B cell (primary cell): ENCODE measurements at regions not wholly inside any gene's neighbourhood (a gene's known extent, or its start where the extent isn't known, plus 50 kb on each side); places are given as distances from the start of the nearest gene placed in this dataset.

Experiments used
- ATAC-seq: fragments of 200-7000 bp; cut with Tn5 transposase; one replicate; pipeline ENCODE4 v1.10.0; 2021; ENCODE audit warnings: low read depth, mild to moderate bottlenecking, moderate number of reproducible peaks, moderate library complexity
- CTCF ChIA-PET: fragments of 350-600 bp; sonication (Branson Sonifier 250); formaldehyde crosslinking; loops from one replicate; lab custom pipeline; 2021; ENCODE audit warnings: antibody characterized with exemption, inconsistent platforms; lab: Charles Lee
- POLR2A ChIA-PET: fragments of 350-600 bp; sonication (Branson Sonifier 250); formaldehyde crosslinking; loops from one replicate; lab custom pipeline; 2021; ENCODE audit warnings: antibody characterized with exemption; lab: Charles Lee
- DNase-seq: peaks from one replicate; pipeline ENCODE4 v3.0.0; 2013
- H2AFZ ChIP-seq: 2 replicates; pipeline ENCODE4 v1.6.1; 2012; ENCODE audit warnings: mild to moderate bottlenecking, low read depth, low read length; ENCODE audit not compliant: insufficient read depth, poor library complexity, severe bottlenecking
- H3K27ac ChIP-seq, 2 donors: 1 replicate in 1 of 2; 2 replicates in 1 of 2; pipeline ENCODE4 v1.5.1; 2012 to 2013; ENCODE audit warnings: low read length in 2 of 2, mild to moderate bottlenecking in 2 of 2, moderate library complexity in 1 of 2
- H3K27me3 ChIP-seq, 4 experiments: fragments of 200-600 bp in 1 of 4; sonication (generic) in 1 of 4; replicated peaks in 1 of 4; 1 replicate in 2 of 4; 2 replicates in 2 of 4; pipeline versions ENCODE4 v1.6.1 to v1.7.0; 2013 to 2016; ENCODE audit warnings: low read length in 3 of 4, mild to moderate bottlenecking in 2 of 4, mixed read lengths in 1 of 4, moderate library complexity in 1 of 4; ENCODE audit not compliant: insufficient read depth in 4 of 4, control insufficient read depth in 3 of 4; ENCODE audit errors: control extremely low read depth in 1 of 4
- H3K36me3 ChIP-seq, 2 experiments: replicated peaks in 1 of 2; 1 replicate in 1 of 2; 2 replicates in 1 of 2; pipeline versions ENCODE4 v1.6.1 to v1.7.1; 2013; ENCODE audit warnings: low read length in 1 of 2; ENCODE audit not compliant: insufficient read depth in 2 of 2, control insufficient read depth in 1 of 2; ENCODE audit errors: control extremely low read depth in 1 of 2, extremely low read depth in 1 of 2
- H3K4me1 ChIP-seq, 2 donors: fragments of 200-600 bp in 1 of 2; sonication (generic) in 1 of 2; 1 replicate in 1 of 2; 2 replicates in 1 of 2; pipeline versions ENCODE4 v1.5.1 to v1.6.1; 2013 to 2017; ENCODE audit warnings: low read length in 2 of 2; ENCODE audit not compliant: control insufficient read depth in 2 of 2, insufficient read depth in 2 of 2
- H3K4me2 ChIP-seq: replicated peaks from 2 replicates; pipeline ENCODE3; 2012; ENCODE audit warnings: mild to moderate bottlenecking, low read depth, low read length; ENCODE audit not compliant: poor library complexity, severe bottlenecking
- H3K4me3 ChIP-seq, 5 experiments: fragments of 200-600 bp in 1 of 5; sonication (generic) in 1 of 5; 1 replicate in 3 of 5; 2 replicates in 2 of 5; pipeline versions ENCODE4 v1.5.1 to v1.7.0; 2011 to 2016; ENCODE audit warnings: low read length in 4 of 5, mild to moderate bottlenecking in 4 of 5, low read depth in 2 of 5, control low read depth in 1 of 5, moderate library complexity in 1 of 5; ENCODE audit not compliant: insufficient read depth in 1 of 5; ENCODE audit errors: control extremely low read depth in 1 of 5, extremely low read depth in 1 of 5
- H3K79me2 ChIP-seq: fragments of 200-600 bp; sonication (generic); one replicate; pipeline ENCODE4 v1.6.0; 2016; ENCODE audit warnings: low read length; ENCODE audit not compliant: control insufficient read depth, insufficient read depth
- H3K9ac ChIP-seq: fragments of 200-600 bp; sonication (generic); 2 replicates; pipeline ENCODE4 v1.6.1; 2017; ENCODE audit warnings: mild to moderate bottlenecking, low read length, moderate library complexity
- H3K9me3 ChIP-seq, 3 donors: one replicate each; pipeline versions ENCODE4 v1.6.1 to v1.7.1; 2013; ENCODE audit warnings: low read length in 2 of 3; ENCODE audit not compliant: control insufficient read depth in 2 of 3, insufficient read depth in 1 of 3; ENCODE audit errors: control extremely low read depth in 1 of 3
- H4K20me1 ChIP-seq: 2 replicates; pipeline ENCODE4 v1.6.0; 2012; ENCODE audit warnings: mild to moderate bottlenecking, low read length; ENCODE audit not compliant: insufficient read depth, control insufficient read depth, poor library complexity, severe bottlenecking
- H3K27ac Mint-ChIP-seq: one replicate; pipeline ENCODE4 v1.8.0; 2021; ENCODE audit warnings: mixed read lengths
- H3K27me3 Mint-ChIP-seq: one replicate; pipeline ENCODE4 v1.8.0; 2021; ENCODE audit warnings: mixed read lengths
- H3K4me1 Mint-ChIP-seq: one replicate; pipeline ENCODE4 v1.8.0; 2021; ENCODE audit warnings: mixed read lengths
- H3K4me3 Mint-ChIP-seq: one replicate; pipeline ENCODE4 v1.8.0; 2021; ENCODE audit warnings: mixed read lengths
- H3K9me3 Mint-ChIP-seq: one replicate; pipeline ENCODE4 v1.8.0; 2022; ENCODE audit warnings: mixed read lengths; ENCODE audit not compliant: insufficient read depth
- CTCF ChIP-seq: fragments of 200-600 bp; IDR thresholded peaks from one replicate; pipeline ENCODE4 v1.8.0; 2022; ENCODE audit warnings: antibody characterized with exemption, mild to moderate bottlenecking
- EZH2 ChIP-seq: IDR thresholded peaks from 2 replicates; pipeline ENCODE4 v1.6.1; 2012; ENCODE audit warnings: borderline replicate concordance, low read depth, mild to moderate bottlenecking, moderate library complexity, low read length; ENCODE audit not compliant: insufficient read depth, poor library complexity, severe bottlenecking
- WGBS: methylation state at CpG from one replicate; pipeline ENCODE4 v1.1.5; 2013; ENCODE audit warnings: missing lambda C conversion rate; ENCODE audit not compliant: insufficient coverage; 5-methylcytosine and 5-hydroxymethylcytosine counted together
- intact Hi-C: fragments of 100-400 bp; cut with micrococcal nuclease; formaldehyde crosslinking; loops from one replicate; pipeline ENCODE4 v1.10.0; 2022

GRCh38 chr5:174448662-174449061 is 275.7 kb upstream of the MSX2 start:
- intact Hi-C loops, result no loop called here
- Histone ChIP-seq H2AFZ (no peak overlapping the region), H3K4me1 (no peaks in the 10 kb centered on the region), H3K27ac (no peak overlapping the region), H3K27me3 (no peaks in the 10 kb centered on the region), H3K9ac (no peak overlapping the region), H3K4me3 (no peak overlapping the region), H3K36me3 (no peaks in the 10 kb centered on the region), H3K4me2 (no peak overlapping the region), H3K79me2 (no peaks in the 10 kb centered on the region), H3K9me3 (peaks cover 0 to 6% (median 0%) of the 10 kb centered on the region in 3 donors), H4K20me1 (no peaks in the 10 kb centered on the region)
- H3K27ac Mint-ChIP-seq, result no peak overlapping the region
- DNase-seq, result no peak
- no peaks in the 10 kb centered on the region for H3K4me1 Mint-ChIP-seq
- ChIA-PET POLR2A (no interaction called here), CTCF (no interaction called here)
- TF ChIP-seq EZH2 (no peak), CTCF (no peak)
- H3K27me3 Mint-ChIP-seq, result no peaks in the 10 kb centered on the region
- peaks cover 2% of the 10 kb centered on the region for H3K9me3 Mint-ChIP-seq
- no peak for ATAC-seq
- no peak overlapping the region for H3K4me3 Mint-ChIP-seq

- WGBS, result 100% methylated on average over 1 of the region's 2 CpGs
- H3K4me3 Mint-ChIP-seq, result no peak overlapping the region
- CTCF ChIA-PET, result no interaction called here
Measured at GRCh38 chr5:174453690-174454089, 270.7 kb upstream of the MSX2 start.

More at GRCh38 chr5:174453690-174454089, 270.7 kb upstream of the MSX2 start:
- Histone ChIP-seq H3K9me3 (no peaks in the 10 kb centered on the region), H3K36me3 (no peaks in the 10 kb centered on the region), H3K4me1 (no peaks in the 10 kb centered on the region), H3K27ac (no peak overlapping the region), H3K9ac (no peak overlapping the region), H3K4me2 (no peak overlapping the region), H3K4me3 (no peak overlapping the region), H4K20me1 (no peaks in the 10 kb centered on the region), H2AFZ (no peak overlapping the region), H3K79me2 (no peaks in the 10 kb centered on the region), H3K27me3 (no peaks in the 10 kb centered on the region)
- no peaks in the 10 kb centered on the region for H3K4me1 Mint-ChIP-seq
- POLR2A ChIA-PET, result no interaction called here
- ATAC-seq (no peak), DNase-seq (no peak)
- H3K9me3 Mint-ChIP-seq, result peaks cover 2% of the 10 kb centered on the region
- no peak overlapping the region for H3K27ac Mint-ChIP-seq
- no peak for TF ChIP-seq EZH2
- TF ChIP-seq CTCF, result no peak
- H3K27me3 Mint-ChIP-seq, result no peaks in the 10 kb centered on the region
- intact Hi-C loops, result no loop called here
